ENCODE measurements at regions not wholly inside any gene's neighbourhood (a gene's known extent, or its start where the extent isn't known, plus 50 kb on each side); places are given as distances from the start of the nearest gene placed in this dataset.

- TF ChIP-seq POLR2A (IDR thresholded peaks at IDR 0.05): no peak
- TF ChIP-seq, protein P1, sequence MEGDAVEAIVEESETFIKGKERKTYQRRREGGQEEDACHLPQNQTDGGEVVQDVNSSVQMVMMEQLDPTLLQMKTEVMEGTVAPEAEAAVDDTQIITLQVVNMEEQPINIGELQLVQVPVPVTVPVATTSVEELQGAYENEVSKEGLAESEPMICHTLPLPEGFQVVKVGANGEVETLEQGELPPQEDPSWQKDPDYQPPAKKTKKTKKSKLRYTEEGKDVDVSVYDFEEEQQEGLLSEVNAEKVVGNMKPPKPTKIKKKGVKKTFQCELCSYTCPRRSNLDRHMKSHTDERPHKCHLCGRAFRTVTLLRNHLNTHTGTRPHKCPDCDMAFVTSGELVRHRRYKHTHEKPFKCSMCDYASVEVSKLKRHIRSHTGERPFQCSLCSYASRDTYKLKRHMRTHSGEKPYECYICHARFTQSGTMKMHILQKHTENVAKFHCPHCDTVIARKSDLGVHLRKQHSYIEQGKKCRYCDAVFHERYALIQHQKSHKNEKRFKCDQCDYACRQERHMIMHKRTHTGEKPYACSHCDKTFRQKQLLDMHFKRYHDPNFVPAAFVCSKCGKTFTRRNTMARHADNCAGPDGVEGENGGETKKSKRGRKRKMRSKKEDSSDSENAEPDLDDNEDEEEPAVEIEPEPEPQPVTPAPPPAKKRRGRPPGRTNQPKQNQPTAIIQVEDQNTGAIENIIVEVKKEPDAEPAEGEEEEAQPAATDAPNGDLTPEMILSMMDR (IDR thresholded peaks at IDR 0.05): no peak
- Histone ChIP-seq H3K27ac (no peak overlapping the region), H3K4me3 (no peak overlapping the region), H3K27me3 (no peaks in the 10 kb centered on the region), H3K9me3 (replicated peaks in 1 of 3) (no peaks in the 10 kb centered on the region), H3K4me1 (replicated peaks in 1 of 2) (no peaks in the 10 kb centered on the region), H3K36me3 (replicated peaks in 1 of 2) (no peaks in the 10 kb centered on the region)
- no peak for DNase-seq
- intact Hi-C loops (cut with DNase I): no loop called here
Measured at GRCh38 chr4:35447474-35447873, 796.8 kb downstream of the ARAP2 start.

DNA sequence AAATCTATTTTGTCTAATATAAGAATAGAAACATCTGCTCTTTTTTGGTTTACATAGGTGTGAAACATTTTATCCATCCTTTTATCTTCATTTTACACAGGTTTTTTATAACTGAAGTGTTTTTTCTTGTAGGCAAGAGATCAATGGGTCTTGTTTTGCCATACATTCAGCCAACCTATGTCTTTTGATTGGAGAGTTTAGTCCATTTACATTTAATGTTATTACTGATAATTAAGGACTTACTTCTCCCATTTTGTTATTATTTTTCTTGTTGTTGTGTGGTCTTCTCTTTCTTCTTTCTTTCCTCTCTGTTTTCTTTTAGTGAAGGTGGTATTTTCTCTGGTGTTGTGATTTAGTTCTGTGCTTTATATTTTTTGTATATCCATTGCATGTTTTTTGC is 785.3 kb downstream of the ARAP2 start:
- H3K4me3 ChIP-seq: no peak overlapping the region
- no peak for TF ChIP-seq POLR2A (IDR thresholded peaks at IDR 0.05)
- TF ChIP-seq, protein P1 (IDR thresholded peaks at IDR 0.05): no peak
- DNase-seq: no peak
- H3K27me3 ChIP-seq: no peaks in the 10 kb centered on the region
- no peaks in the 10 kb centered on the region for H3K9me3 ChIP-seq (replicated peaks in 1 of 3)
- H3K27ac ChIP-seq: no peak overlapping the region
- H3K4me1 ChIP-seq (replicated peaks in 1 of 2): no peaks in the 10 kb centered on the region
- no peaks in the 10 kb centered on the region for H3K36me3 ChIP-seq (replicated peaks in 1 of 2)
- intact Hi-C loops (cut with DNase I): no loop called here

DNA sequence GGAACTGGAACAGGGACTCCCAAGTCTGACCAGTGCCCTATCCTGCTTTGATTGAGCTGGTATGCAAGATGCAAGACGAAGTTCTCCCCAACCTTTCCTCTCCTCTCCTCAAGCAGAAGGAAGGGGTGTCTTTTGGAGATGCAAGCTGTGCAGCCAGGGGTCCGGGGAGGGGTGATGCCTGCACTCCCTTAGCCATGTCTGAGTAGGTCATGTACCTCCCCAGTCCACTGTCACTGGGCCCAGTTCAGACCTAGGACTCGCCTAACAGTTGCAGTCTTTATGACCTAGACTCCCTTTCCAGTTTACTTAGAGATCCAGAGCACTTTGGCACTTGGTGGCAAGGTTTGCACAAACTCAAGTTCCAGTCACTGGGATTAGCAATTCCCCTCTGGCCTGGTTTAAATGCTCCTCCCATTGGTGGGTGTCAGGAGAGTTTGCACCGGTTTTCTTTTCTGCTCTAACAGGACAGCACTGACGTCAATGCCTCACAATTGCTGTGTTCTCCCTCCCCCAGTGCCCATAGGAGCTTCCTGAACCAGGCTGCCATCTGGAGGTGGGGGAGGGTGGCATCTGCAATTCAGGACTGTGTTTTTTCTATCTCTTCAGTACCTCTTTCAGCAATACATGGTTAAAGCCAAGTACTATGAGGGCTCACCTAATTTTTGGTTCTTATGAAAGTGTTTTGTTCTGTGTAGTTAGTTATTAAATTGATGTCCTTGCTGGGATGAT is 782.2 kb downstream of the ARAP2 start:
- Histone ChIP-seq H3K9me3 (replicated peaks in 1 of 3) (no peaks in the 10 kb centered on the region), H3K36me3 (replicated peaks in 1 of 2) (no peaks in the 10 kb centered on the region), H3K27ac (no peak overlapping the region), H3K27me3 (no peaks in the 10 kb centered on the region), H3K4me1 (replicated peaks in 1 of 2) (no peaks in the 10 kb centered on the region), H3K4me3 (no peak overlapping the region)
- 63 to 77% (median 68%) methylated on average over 5 of the region's 5 CpGs for WGBS, 4 donors
- DNase-seq: no peak
- no peak for TF ChIP-seq POLR2A (IDR thresholded peaks at IDR 0.05)
- TF ChIP-seq, protein P1 (IDR thresholded peaks at IDR 0.05): no peak
- intact Hi-C loops (cut with DNase I): no loop called here

GRCh38 chr4:35463251-35463952 is 780.9 kb downstream of the ARAP2 start:
- no peak for DNase-seq
- Histone ChIP-seq H3K9me3 (replicated peaks in 1 of 3) (no peaks in the 10 kb centered on the region), H3K27me3 (no peaks in the 10 kb centered on the region), H3K4me3 (no peak overlapping the region), H3K27ac (no peak overlapping the region), H3K36me3 (replicated peaks in 1 of 2) (no peaks in the 10 kb centered on the region), H3K4me1 (replicated peaks in 1 of 2) (no peaks in the 10 kb centered on the region)
- no peak for TF ChIP-seq POLR2A (IDR thresholded peaks at IDR 0.05)
- TF ChIP-seq, protein P1 (IDR thresholded peaks at IDR 0.05): no peak
- 78 to 84% (median 82%) methylated on average over 13 to 19 of the region's 19 CpGs for WGBS, 4 donors
- intact Hi-C loops (cut with DNase I): no loop called here

All from adrenal gland (tissue), 9 donors.